Gastrocnemius medialis (tissue), 4 donors: ENCODE measurements at regions not wholly inside any gene's neighbourhood (a gene's known extent, or its start where the extent isn't known, plus 50 kb on each side); places are given as distances from the start of the nearest gene placed in this dataset.

ENCODE experiments used
- CTCF ChIP-seq, 5 experiments: fragments of 450-650 bp in 3 of 5; fragments of 200-600 bp in 2 of 5; sonication (generic) in 2 of 5; IDR thresholded peaks in 4 of 5; conservative IDR thresholded peaks in 1 of 5; 1 replicate in 4 of 5; 2 replicates in 1 of 5; pipeline ENCODE4 v1.5.1; 2016 to 2019; ENCODE audit warnings: antibody characterized with exemption in 5 of 5, mild to moderate bottlenecking in 3 of 5, moderate library complexity in 3 of 5
- POLR2A ChIP-seq, 2 donors: fragments of 450-650 bp; IDR thresholded peaks; one replicate each; pipeline ENCODE4 v1.6.1; 2017; ENCODE audit warnings: antibody characterized with exemption in 2 of 2, mild to moderate bottlenecking in 2 of 2, moderate library complexity in 2 of 2

- no peak for TF ChIP-seq CTCF (IDR thresholded peaks at IDR 0.05 in 4 of 5, conservative IDR thresholded peaks at IDR 0.05 in 1 of 5)
- no peak for TF ChIP-seq POLR2A (IDR thresholded peaks at IDR 0.05)
These were observed 289.8 kb upstream of the RTL1 start for GRCh38 chr14:101193106-101193844.
